ENCODE measurements at regions not wholly inside any gene's neighbourhood (a gene's known extent, or its start where the extent isn't known, plus 50 kb on each side); places are given as distances from the start of the nearest gene placed in this dataset.

DNA sequence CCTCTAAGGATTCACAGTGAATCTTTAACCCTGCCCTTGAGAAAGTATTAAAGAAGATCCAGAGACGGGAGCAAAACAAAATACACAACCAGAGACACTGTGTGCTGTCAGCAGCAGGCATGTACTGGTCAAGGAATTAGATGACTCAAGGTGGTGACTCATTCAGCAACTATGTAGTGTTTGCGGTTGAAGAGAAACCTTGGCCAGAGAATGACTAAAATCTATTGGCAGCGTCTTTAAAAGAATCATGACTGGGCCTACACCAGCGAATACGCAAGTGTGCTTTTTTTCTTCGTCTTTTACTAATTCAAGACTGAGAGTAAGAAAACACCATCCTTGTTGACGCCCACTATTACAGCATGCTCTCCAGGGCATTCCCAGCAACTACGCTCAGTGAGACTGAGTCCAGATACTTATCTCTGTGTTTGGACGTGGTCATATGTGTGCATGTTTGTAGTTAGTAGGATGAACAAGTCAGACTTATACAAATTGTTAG, 72.4 kb upstream of the BACH2 start:
- DNase-seq, result peak; percentile 100

DNA sequence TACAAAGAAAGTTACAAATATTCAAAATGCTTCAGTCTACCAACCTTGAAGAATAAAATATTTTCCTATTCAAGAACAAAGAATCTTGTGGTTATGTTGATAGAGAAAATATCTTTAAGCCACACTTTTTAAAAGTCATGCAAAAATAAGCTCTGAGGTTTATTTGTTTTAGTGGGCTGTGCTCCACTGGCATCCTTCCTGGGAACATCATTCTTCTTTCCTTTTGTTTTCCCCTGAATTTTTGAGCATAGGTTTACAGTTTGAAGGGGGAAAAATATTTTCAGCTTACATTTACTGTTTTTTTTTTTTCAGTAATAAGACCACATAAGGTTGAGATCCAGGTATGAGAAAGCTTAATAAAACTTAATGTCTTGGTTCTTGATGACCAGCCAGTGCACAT, 72.0 kb upstream of the BACH2 start:
- in situ Hi-C loops (cut with HindIII; ENCODE audit: low pct_ligation_motif_present, low sequenced_read_pairs), result no loop called here
- peak; percentile 34 for DNase-seq
- Histone ChIP-seq H3K27me3 (replicated peaks) (no peaks in the 10 kb centered on the region), H3K27ac (peak overlapping the region; percentile 88), H3K4me3 (ENCODE audit: low read depth, low read length) (no peak overlapping the region), H3K36me3 (replicated peaks) (no peaks in the 10 kb centered on the region)
- TF ChIP-seq, protein P1, sequence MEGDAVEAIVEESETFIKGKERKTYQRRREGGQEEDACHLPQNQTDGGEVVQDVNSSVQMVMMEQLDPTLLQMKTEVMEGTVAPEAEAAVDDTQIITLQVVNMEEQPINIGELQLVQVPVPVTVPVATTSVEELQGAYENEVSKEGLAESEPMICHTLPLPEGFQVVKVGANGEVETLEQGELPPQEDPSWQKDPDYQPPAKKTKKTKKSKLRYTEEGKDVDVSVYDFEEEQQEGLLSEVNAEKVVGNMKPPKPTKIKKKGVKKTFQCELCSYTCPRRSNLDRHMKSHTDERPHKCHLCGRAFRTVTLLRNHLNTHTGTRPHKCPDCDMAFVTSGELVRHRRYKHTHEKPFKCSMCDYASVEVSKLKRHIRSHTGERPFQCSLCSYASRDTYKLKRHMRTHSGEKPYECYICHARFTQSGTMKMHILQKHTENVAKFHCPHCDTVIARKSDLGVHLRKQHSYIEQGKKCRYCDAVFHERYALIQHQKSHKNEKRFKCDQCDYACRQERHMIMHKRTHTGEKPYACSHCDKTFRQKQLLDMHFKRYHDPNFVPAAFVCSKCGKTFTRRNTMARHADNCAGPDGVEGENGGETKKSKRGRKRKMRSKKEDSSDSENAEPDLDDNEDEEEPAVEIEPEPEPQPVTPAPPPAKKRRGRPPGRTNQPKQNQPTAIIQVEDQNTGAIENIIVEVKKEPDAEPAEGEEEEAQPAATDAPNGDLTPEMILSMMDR (IDR thresholded peaks at IDR 0.05; ENCODE audit: low read depth, low read length, missing control alignments), result no peak

More for the DNA sequence above, 72.4 kb upstream of the BACH2 start:
- TF ChIP-seq, protein P1 (IDR thresholded peaks at IDR 0.05; ENCODE audit: low read depth, low read length, missing control alignments), result peak; percentile 18
- no peaks in the 10 kb centered on the region for H3K36me3 ChIP-seq (replicated peaks)
- no peaks in the 10 kb centered on the region for H3K27me3 ChIP-seq (replicated peaks)
- in situ Hi-C loops (cut with HindIII; ENCODE audit: low pct_ligation_motif_present, low sequenced_read_pairs), result no loop called here
- peak overlapping the region; percentile 88 for H3K27ac ChIP-seq
- no peak overlapping the region for H3K4me3 ChIP-seq (ENCODE audit: low read depth, low read length)

DNA sequence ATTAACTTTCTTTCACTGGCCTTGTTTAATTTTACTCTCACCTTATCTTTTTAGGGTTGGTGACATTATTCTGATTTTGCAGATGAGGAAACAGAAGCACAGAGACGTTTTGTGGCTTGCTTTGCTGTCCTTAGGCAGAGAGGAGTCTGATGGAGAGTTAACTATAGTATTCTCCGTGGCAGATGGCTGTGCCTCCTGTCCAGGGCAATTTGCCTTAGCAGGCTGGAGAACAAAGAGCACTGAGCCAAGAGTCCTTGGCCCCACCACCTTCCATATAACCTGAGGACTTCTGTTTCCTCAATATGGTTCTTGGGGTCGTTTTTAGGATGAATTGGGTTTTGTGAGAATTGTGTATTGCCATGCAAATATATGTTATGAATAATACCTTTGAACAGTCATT, 71.4 kb upstream of the BACH2 start:
- no peaks in the 10 kb centered on the region for H3K36me3 ChIP-seq (replicated peaks)
- TF ChIP-seq, protein P1 (IDR thresholded peaks at IDR 0.05; ENCODE audit: low read depth, low read length, missing control alignments), result no peak
- in situ Hi-C loops (cut with HindIII; ENCODE audit: low pct_ligation_motif_present, low sequenced_read_pairs), result no loop called here

DNA sequence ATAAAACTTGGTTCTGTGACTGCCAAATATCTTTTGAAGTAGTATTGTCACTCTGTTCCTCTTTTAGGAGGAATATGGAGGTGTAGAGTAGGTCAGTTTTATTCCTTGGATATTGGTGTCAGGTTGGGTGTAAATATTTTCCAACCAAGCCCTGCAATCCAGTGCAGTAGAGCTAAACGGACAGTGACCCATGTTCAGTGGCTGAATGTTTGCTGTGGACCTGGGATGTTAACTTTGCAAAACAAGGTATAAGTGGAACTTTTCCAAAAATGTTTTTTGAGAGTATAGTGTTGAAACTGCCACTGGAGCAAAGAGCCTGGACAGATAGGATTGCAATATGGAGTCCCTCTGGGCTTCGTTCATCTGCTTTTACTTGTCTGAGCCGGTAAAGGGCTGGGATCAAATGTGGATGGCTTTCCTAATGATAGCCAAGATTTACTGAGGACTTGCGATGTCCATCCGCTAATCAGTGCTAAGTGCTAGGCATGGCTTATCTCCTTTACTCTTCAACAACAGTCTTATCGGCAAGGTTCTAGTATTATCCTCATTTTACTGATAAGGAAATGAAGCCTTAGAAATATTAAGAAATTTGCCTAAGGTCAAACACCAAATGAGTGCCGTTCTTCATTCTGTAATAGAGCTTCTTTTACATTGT, 69.0 kb upstream of the BACH2 start:
- DNase-seq, result no peak
- Histone ChIP-seq H3K4me3 (ENCODE audit: low read depth, low read length) (no peak overlapping the region), H3K27ac (no peak overlapping the region), H3K36me3 (replicated peaks) (no peaks in the 10 kb centered on the region), H3K27me3 (replicated peaks) (no peaks in the 10 kb centered on the region)
- in situ Hi-C loops (cut with HindIII; ENCODE audit: low pct_ligation_motif_present, low sequenced_read_pairs), result no loop called here
- TF ChIP-seq, protein P1 (IDR thresholded peaks at IDR 0.05; ENCODE audit: low read depth, low read length, missing control alignments), result no peak

More for the DNA sequence above, 71.4 kb upstream of the BACH2 start:
- peak overlapping the region; percentile 88 for H3K27ac ChIP-seq
- H3K4me3 ChIP-seq (ENCODE audit: low read depth, low read length), result no peak overlapping the region
- no peaks in the 10 kb centered on the region for H3K27me3 ChIP-seq (replicated peaks)
- no peak for DNase-seq

DNA sequence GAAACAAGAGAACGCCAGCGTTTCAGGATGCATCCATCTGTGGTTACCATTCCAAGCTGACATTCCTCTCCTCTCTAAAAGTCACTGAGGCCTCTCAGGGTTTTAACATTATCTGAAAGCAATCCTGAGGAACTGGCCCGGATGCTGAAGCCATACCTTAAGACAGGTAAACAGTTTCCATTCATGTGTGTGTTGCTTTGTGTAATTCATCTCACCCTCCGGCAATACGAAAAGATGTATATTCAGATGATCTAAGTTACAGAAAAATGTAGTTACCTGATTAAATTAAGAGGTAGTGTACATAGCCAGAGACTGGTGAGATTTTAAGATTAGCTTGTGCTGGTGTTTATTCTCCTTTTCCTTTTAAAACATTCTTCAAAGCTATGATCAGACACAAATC, 68.4 kb upstream of the BACH2 start:
- no peak overlapping the region for H3K4me3 ChIP-seq (ENCODE audit: low read depth, low read length)
- in situ Hi-C loops (cut with HindIII; ENCODE audit: low pct_ligation_motif_present, low sequenced_read_pairs), result no loop called here
- TF ChIP-seq, protein P1 (IDR thresholded peaks at IDR 0.05; ENCODE audit: low read depth, low read length, missing control alignments), result no peak
- H3K27ac ChIP-seq, result no peak overlapping the region
- no peaks in the 10 kb centered on the region for H3K27me3 ChIP-seq (replicated peaks)
- H3K36me3 ChIP-seq (replicated peaks), result no peaks in the 10 kb centered on the region
- no peak for DNase-seq

DNA sequence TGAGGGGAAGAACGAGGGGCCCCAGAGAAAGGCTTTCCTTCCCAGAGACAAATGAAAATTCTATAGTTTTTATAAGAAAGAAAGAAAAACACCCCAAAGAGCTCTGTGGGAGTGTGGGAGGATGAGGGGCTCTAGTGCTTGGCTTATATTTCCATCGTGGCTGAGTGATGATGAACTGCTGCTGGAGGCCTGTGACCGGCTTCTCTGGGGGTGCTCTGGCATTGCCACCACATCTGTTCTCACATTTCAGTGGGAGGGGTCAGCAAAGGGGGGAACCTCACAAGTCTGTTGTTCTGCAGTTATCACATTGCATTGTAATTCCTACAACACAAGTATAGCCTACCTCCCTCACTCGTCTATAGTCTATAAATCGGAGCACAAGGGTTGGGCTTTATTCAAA, 67.6 kb upstream of the BACH2 start:
- no peak overlapping the region for H3K27ac ChIP-seq
- no peaks in the 10 kb centered on the region for H3K36me3 ChIP-seq (replicated peaks)
- no peak for DNase-seq
- no peak overlapping the region for H3K4me3 ChIP-seq (ENCODE audit: low read depth, low read length)
- no peaks in the 10 kb centered on the region for H3K27me3 ChIP-seq (replicated peaks)
- TF ChIP-seq, protein P1 (IDR thresholded peaks at IDR 0.05; ENCODE audit: low read depth, low read length, missing control alignments), result no peak
- in situ Hi-C loops (cut with HindIII; ENCODE audit: low pct_ligation_motif_present, low sequenced_read_pairs), result no loop called here
